Endothelial cell of umbilical vein (primary cell): ENCODE measurements at regions not wholly inside any gene's neighbourhood (a gene's known extent, or its start where the extent isn't known, plus 50 kb on each side); places are given as distances from the start of the nearest gene placed in this dataset.

Experiments
- BruUV-seq: library from RNA; stranded (reverse); fragments of 400-500 nt; replicated peaks from 2 replicates; lab custom pipeline; 2021; lab: Mats Ljungman, UMichigan
- CTCF ChIA-PET: fragments of 300-600, 350-600 bp; sonication (Branson Sonifier 250); formaldehyde crosslinking; loops from one replicate; lab custom pipeline; 2021; ENCODE audit warnings: antibody characterized with exemption, inconsistent platforms; lab: Charles Lee
- POLR2A ChIA-PET: fragments of 300-600, 350-600 bp; sonication (Branson Sonifier 250); formaldehyde crosslinking; loops from one replicate; lab custom pipeline; 2021; ENCODE audit warnings: antibody characterized with exemption, inconsistent platforms; lab: Charles Lee
- DNase-seq: peaks from one replicate; pipeline ENCODE4 v3.0.0-alpha.2; 2011; ENCODE audit warnings: low read depth, low spot score
- FAIRE-seq: peaks from 2 replicates; lab custom pipeline; 2011; peaks lifted over from hg19 to GRCh38; lab: Jason Lieb, UNC
- H2AFZ ChIP-seq: 2 replicates; pipeline ENCODE4 v1.6.0; 2012; ENCODE audit warnings: low read depth, low read length, control low read depth, inconsistent platforms
- H3K27ac ChIP-seq: 2 replicates; pipeline ENCODE4 v1.5.1; 2011; ENCODE audit warnings: low read depth, mild to moderate bottlenecking, control low read depth, low read length, moderate library complexity; ENCODE audit not compliant: insufficient read depth
- H3K27me3 ChIP-seq, 2 experiments: 2 replicates each; pipeline versions ENCODE4 v1.6.0 to v1.6.1; 2011; ENCODE audit warnings: low read length in 2 of 2, mixed read lengths in 1 of 2; ENCODE audit not compliant: control insufficient read depth in 2 of 2, insufficient read depth in 2 of 2
- H3K36me3 ChIP-seq, 2 experiments: 2 replicates in 1 of 2; 3 replicates in 1 of 2; pipeline ENCODE4 v1.5.1; 2011; ENCODE audit warnings: low read length in 2 of 2, mild to moderate bottlenecking in 1 of 2, moderate library complexity in 1 of 2; ENCODE audit not compliant: control insufficient read depth in 2 of 2, insufficient read depth in 2 of 2; ENCODE audit errors: extremely low read depth in 1 of 2
- H3K4me1 ChIP-seq: 3 replicates; pipeline ENCODE4 v1.5.1; 2011; ENCODE audit warnings: mild to moderate bottlenecking, low read length; ENCODE audit not compliant: control insufficient read depth, insufficient read depth; ENCODE audit errors: extremely low read depth
- H3K4me2 ChIP-seq: 2 replicates; pipeline ENCODE4 v1.6.1; 2011; ENCODE audit warnings: low read length, control low read depth, mixed read lengths; ENCODE audit not compliant: insufficient read depth
- H3K4me3 ChIP-seq, 3 experiments: fragments of 200-600 bp in 1 of 3; sonication (generic), shearing (Covaris generic) in 1 of 3; replicated peaks in 1 of 3; 2 replicates each; pipeline ENCODE4 v1.5.1; 2011 to 2016; ENCODE audit warnings: control low read depth in 3 of 3, low read length in 3 of 3, mild to moderate bottlenecking in 2 of 3, inconsistent platforms in 1 of 3, low read depth in 1 of 3, moderate library complexity in 1 of 3; ENCODE audit not compliant: insufficient read depth in 1 of 3
- H3K79me2 ChIP-seq: 2 replicates; pipeline ENCODE4 v1.6.0; 2012; ENCODE audit warnings: low read length, inconsistent platforms; ENCODE audit not compliant: control insufficient read depth, insufficient read depth
- H3K9ac ChIP-seq: replicated peaks from 2 replicates; pipeline ENCODE3; 2011; ENCODE audit warnings: low read length, control low read depth; ENCODE audit not compliant: insufficient read depth; ENCODE audit errors: extremely low read depth
- H3K9me1 ChIP-seq: replicated peaks from 3 replicates; pipeline ENCODE4 v1.6.0; 2011; ENCODE audit warnings: mild to moderate bottlenecking, low read length; ENCODE audit not compliant: control insufficient read depth, insufficient read depth; ENCODE audit errors: extremely low read depth
- H3K9me3 ChIP-seq: replicated peaks from 2 replicates; pipeline ENCODE4 v1.5.1; 2012; ENCODE audit warnings: low read length, inconsistent platforms; ENCODE audit not compliant: control insufficient read depth, insufficient read depth
- H4K20me1 ChIP-seq: replicated peaks from 2 replicates; pipeline ENCODE3; 2011; ENCODE audit warnings: mild to moderate bottlenecking, low read length; ENCODE audit not compliant: control insufficient read depth, insufficient read depth; ENCODE audit errors: extremely low read depth
- CTCF ChIP-seq, 2 donors: IDR thresholded peaks; 1 replicate in 1 of 2; 2 replicates in 1 of 2; pipeline ENCODE4 v1.5.1; 2011; ENCODE audit warnings: low read length in 2 of 2, mild to moderate bottlenecking in 2 of 2, moderate library complexity in 2 of 2, control low read depth in 1 of 2, inconsistent platforms in 1 of 2, low read depth in 1 of 2; ENCODE audit not compliant: insufficient read depth in 1 of 2; ENCODE audit errors: extremely low read depth in 1 of 2
- EZH2 ChIP-seq: IDR thresholded peaks from 2 replicates; pipeline ENCODE4 v1.6.1; 2012; ENCODE audit warnings: borderline replicate concordance, low read depth, mild to moderate bottlenecking, moderate library complexity, low read length, inconsistent platforms; ENCODE audit not compliant: severe bottlenecking
- FOS ChIP-seq: IDR thresholded peaks from 2 replicates; pipeline ENCODE4 v1.6.1; 2011; ENCODE audit warnings: mild to moderate bottlenecking, low read length, moderate library complexity, borderline replicate concordance; ENCODE audit not compliant: insufficient read depth
- GATA2 ChIP-seq: IDR thresholded peaks from 2 replicates; pipeline ENCODE4 v1.7.0; 2011; ENCODE audit warnings: low read depth, mild to moderate bottlenecking, moderate library complexity, mixed read lengths, low read length; ENCODE audit not compliant: insufficient read length, insufficient read depth
- JUN ChIP-seq: IDR thresholded peaks from 2 replicates; pipeline ENCODE4 v1.6.1; 2011; ENCODE audit warnings: borderline replicate concordance, low read depth; ENCODE audit not compliant: insufficient read length, insufficient read depth
- MAX ChIP-seq: IDR thresholded peaks from 2 replicates; pipeline ENCODE4 v1.6.1; 2011; ENCODE audit not compliant: insufficient read depth, insufficient read length
- MYC ChIP-seq: IDR thresholded peaks from one replicate; pipeline ENCODE4 v1.6.1; 2011; ENCODE audit warnings: mild to moderate bottlenecking, low read depth, low read length
- POLR2A ChIP-seq: IDR thresholded peaks from 2 replicates; pipeline ENCODE4 v1.6.1; 2012; ENCODE audit warnings: low read depth, mild to moderate bottlenecking, control low read depth, low read length
- POLR2AphosphoS5 ChIP-seq: IDR thresholded peaks from 2 replicates; pipeline ENCODE4 v1.6.1; 2012; ENCODE audit warnings: low read depth, mild to moderate bottlenecking, control low read depth, low read length, moderate library complexity; ENCODE audit not compliant: insufficient read depth
- dilution Hi-C: fragments of 300-500 bp; cut with MboI; formaldehyde crosslinking; loops from one replicate; pipeline ENCODE4 v1.15.0; 2019; ENCODE audit warnings: low sequenced_read_pairs; ENCODE audit not compliant: extremely low pct_ligation_motif_present
- intact Hi-C: fragments of 100-400 bp; cut with micrococcal nuclease; formaldehyde crosslinking; loops from one replicate; pipeline ENCODE4 v1.10.0; 2022

- no peak overlapping the region for H3K27ac ChIP-seq
- intact Hi-C loops = loop anchor here (2.0 kb wide), 1 partner anchor 145 kb away; the partner anchor contains the start of gene CPEB2
- H3K4me3 ChIP-seq = no peak overlapping the region
- H3K9me3 ChIP-seq = no peaks in the 10 kb centered on the region
- dilution Hi-C loops = no loop called here
- no peak overlapping the region for H2AFZ ChIP-seq
- ChIA-PET CTCF (no interaction called here), POLR2A (no interaction called here)
- no peaks in the 10 kb centered on the region for H3K36me3 ChIP-seq
- no peak for FAIRE-seq
- H3K9ac ChIP-seq = no peak overlapping the region
- no TSS peak for BruUV-seq
- H3K79me2 ChIP-seq = no peaks in the 10 kb centered on the region
- H3K9me1 ChIP-seq = no peaks in the 10 kb centered on the region
- H3K27me3 ChIP-seq = no peaks in the 10 kb centered on the region
- no peak overlapping the region for H3K4me2 ChIP-seq
- H3K4me1 ChIP-seq = peaks cover 9% of the 10 kb centered on the region
- TF ChIP-seq POLR2AphosphoS5 (no peak), POLR2A (no peak), GATA2 (no peak), MYC (no peak), JUN (no peak), CTCF (IDR thresholded peaks at IDR 0.05; ENCODE audit: extremely low read depth in 1 of 2, insufficient read depth in 1 of 2, low read depth in 1 of 2, low read length in 2 of 2) (no peak), MAX (no peak), FOS (no peak), EZH2 (no peak)
- H4K20me1 ChIP-seq = no peaks in the 10 kb centered on the region
- DNase-seq = no peak
Observed at GRCh38 chr4:15147714-15148113, 145.4 kb downstream of the CPEB2 start.
